NCI-H226 (cell line): ENCODE measurements at regions not wholly inside any gene's neighbourhood (a gene's known extent, or its start where the extent isn't known, plus 50 kb on each side); places are given as distances from the start of the nearest gene placed in this dataset.

Experiments used
- DNase-seq: peaks from one replicate; pipeline ENCODE4 v3.0.0-alpha.2; 2015

DNA sequence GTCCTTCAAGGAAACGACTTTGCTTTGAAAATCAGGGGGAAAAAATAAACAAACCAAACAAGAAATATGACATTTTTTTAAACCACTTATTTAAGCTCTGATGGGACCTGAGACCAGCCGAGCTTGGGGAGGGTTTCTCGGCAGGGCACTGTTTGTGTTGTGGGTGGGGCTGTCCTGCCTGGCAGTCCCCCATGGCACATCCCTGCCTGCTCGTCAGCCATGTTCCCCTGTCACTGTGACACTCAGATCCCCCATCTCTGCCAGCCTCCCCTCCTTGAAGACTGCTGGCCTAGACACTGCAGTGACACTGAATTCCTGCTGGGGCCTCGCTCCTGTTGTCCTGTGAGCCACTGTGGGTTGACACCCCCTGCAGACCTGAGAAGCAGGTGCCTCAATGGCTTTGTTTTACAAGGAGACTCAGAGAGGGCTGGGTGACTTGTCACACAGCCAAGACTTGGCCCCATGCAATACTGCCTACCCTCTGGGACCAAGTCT lies 95.1 kb upstream of the PTPN1 start:
- DNase-seq: no peak

DNA sequence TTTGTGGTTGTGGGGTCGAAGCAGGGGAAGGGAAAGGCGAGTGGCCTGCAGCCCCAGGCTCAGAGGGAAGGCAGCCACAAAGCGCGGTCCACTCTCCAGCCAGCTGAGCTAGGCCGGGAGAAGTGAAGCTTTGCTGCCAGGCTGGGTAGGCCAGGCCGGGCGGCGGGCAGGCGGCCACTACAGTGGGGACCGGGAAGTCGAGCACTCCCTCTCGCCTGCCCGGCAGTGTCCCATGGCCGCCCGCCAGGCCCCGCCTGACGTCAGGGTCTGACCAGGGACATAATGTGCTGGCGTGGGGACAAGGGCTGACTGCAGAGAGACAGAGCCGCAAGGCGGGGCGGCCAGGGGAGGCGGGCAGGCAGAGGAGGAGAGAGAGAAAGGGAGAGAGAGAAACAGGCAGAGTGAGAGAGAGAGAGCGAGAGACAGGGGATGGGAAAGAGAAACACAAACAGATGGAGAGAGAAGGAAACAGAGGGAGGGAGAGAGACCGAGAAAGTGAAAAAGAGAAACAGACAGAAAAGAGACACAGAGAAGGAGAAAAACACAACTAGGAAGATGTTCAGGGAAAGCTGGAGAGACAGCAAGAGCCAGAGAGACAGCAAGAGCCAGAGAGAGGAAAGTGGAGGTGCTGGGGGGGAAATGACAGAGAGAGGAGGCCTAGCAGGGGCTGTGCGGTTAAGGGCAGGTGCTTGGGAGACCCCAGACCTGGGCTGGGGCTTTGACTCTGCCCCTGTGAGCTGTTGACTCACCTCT lies 94.5 kb upstream of the PTPN1 start:
- no peak for DNase-seq

DNA sequence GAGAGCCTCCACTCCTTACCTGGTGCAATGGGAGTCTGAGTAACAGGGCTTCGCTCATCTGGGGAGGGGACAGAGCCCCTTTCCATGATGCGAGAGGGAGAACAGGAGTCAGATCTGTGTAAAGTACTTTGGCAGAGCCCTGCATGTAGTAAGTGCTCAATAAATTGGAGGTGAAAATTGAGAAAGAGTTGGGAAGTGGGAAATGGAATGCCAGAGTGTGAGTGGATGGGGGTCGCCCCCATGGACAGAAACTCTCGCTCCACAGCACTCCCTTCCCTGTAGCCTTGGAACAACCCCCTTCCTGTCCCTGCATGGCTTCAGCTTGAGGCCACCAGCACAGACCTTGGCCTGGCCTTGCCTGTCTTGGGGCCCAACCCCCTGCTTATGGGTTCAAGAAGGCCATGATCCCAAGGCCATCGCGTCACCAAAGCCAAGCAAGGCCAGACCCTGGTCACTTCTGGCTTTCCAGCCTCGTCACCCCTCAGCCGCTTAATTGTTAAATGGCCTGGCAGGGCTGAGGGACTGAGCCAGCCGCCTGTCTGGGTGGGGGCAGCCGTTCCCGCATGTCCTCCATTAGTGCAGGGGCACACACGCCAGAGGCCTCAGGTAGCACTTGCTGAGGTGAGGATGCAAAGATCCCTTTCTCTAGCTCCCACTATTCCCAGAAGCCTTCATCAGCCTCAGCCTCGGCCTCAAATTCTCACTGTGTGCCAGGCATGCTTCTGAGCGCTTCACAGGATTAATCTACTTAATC lies 93.7 kb upstream of the PTPN1 start:
- no peak for DNase-seq

- no peak for DNase-seq
Observed at GRCh38 chr20:50417023-50417329, 93.2 kb upstream of the PTPN1 start.

DNA sequence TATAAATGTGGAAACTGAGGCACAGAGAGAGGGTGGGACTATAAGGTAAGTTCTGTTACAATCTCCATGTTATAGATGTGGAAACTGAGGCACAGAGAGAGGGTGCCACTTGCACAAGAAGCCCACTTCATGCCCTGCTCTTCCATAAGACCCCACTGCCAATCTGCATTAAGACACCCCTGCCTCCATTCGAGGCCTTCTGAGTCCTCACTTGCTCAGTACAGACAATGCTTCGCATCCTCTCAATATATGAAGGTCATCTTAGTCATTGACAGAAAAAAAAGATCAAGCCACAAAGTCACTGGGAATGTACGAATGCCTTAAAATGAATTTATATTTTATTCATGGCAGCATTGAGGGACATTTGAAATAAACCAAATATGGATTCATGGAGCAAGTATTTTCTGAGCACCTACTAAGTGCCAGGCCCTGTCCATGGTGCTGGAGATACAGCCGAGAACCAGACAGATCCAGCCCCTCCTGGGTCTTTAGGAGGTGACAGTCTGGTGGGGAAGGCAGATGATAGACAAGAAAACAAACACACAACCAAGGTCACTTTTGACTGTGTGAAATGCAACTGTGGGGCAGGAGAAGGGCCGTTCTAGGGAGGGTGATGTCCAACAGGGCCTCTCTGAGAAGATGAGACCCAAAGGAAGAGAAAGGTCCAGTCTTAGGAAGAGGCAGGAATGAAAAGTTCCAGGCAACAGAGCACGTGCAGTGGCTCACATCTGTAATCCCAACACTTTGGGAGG lies 92.5 kb upstream of the PTPN1 start:
- no peak for DNase-seq

DNA sequence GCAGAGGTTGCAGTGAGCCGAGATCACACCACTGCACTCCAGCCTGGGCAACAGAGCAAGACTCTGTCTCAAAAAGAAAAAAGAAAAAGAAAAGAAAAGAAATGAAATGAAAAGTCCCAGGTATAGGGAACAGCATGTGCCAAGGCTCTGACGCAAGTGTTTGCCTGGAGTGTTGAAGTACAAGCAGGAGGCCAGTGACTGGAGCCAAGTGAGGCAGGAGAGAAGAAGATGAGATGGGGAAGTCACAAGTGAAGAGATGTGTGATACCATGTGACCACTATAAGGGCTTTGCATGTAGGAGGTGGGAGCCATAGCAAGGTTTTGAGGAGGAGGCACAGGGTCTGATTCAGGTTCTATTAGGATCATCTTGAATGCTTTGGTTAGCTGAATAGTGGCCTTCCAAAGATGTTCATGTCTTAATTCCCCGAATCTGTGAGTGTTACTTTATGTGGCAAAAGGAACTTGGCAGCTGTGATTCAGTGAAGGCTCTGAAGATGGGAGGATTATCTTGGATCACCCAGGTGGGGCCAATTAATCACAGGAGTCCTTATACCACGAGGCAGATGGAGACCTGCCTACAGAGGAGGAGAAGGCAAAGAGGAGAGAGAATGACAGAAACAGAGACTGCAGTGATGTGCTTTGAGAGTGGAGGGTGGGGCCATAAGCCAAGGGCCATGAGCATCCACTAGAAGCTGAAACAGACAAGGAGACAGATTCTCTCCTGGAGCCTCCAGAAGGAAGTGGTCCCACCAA lies 91.1 kb upstream of the PTPN1 start:
- no peak for DNase-seq

DNA sequence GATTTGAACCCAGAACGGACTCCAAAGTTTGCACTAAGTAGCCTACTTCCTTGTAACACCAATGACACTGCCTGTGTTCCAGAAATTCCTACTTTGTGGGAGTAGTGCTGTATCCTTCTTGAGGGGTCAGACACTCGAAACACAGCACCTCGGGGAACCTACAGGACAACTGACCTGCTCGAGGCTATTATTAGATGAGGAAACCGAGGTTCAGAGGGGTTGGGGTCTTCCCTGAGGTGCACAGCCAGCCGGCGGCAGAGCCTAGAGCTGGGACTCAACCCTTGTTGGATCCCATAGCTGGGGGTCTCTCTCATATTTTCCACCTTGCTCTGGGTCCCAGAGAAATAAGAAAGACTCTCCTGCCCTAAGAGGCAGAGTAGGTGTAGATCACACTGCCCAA lies 89.8 kb upstream of the PTPN1 start:
- DNase-seq: no peak

DNA sequence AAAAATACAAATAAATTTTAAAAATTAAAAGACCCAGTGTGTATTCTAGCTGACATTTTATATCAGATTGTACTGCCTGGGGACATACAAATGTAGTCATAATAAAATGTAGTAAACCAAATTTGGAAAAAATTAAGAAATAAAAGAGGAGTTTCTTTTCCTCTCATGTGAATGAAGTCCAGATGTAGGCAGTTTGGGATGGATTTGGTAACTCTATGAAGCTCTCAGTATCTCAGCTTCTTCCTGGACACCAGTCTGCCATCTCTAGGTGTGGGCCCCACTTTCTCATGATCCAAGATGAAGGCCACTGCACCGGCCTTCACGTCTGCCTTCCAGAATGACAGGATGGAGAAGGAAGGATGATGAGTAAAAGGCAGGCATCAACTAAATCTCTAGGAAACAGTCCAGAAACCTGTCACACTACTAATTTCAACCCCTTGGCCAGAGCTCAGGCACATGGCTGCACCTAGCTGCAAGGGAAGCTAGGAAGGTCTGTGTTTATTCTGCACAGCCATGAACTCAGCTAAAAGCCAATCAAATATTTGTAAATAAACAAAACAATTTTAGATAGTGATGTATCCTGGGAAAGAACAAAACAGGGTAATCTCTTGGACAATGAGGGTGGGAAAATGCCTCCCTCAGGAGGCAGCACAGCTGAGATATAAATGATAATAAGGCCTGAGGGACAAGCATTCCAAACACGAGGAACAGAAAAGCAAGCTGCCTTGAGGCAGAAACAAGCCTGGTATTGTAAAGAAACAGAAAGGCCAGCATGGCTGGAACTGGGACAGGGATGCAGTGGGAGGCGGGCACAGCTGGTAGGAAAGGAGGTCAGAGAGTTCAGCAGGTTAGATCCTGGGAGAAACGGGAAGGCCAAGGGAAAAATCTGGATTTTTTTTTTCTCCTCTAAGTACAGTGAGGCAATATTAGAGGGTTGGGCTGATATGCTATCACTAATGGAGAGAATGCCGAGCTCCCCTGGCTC lies 88.5 kb upstream of the PTPN1 start:
- DNase-seq: no peak

- DNase-seq: no peak
Observed at GRCh38 chr20:50423758-50424157, 86.4 kb upstream of the PTPN1 start.

DNA sequence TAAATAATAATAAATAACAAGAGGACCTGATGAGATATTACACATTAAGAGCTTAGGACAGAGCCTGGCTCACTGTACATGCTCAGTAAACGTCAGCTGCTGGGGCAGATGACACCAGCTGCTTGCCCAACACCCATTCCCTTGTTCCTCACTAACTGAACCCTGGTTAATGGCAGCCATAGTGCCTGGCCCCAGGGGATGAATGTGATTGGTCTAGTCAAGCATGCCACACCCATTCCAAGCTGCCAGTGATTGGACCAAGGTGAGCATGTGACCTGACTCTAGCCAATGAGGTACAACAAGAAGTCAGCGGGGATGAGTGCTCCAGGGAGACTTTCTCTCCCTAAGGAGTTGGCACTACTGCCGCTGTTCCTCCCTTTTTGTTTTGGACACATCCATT lies 85.1 kb upstream of the PTPN1 start:
- DNase-seq: no peak

DNA sequence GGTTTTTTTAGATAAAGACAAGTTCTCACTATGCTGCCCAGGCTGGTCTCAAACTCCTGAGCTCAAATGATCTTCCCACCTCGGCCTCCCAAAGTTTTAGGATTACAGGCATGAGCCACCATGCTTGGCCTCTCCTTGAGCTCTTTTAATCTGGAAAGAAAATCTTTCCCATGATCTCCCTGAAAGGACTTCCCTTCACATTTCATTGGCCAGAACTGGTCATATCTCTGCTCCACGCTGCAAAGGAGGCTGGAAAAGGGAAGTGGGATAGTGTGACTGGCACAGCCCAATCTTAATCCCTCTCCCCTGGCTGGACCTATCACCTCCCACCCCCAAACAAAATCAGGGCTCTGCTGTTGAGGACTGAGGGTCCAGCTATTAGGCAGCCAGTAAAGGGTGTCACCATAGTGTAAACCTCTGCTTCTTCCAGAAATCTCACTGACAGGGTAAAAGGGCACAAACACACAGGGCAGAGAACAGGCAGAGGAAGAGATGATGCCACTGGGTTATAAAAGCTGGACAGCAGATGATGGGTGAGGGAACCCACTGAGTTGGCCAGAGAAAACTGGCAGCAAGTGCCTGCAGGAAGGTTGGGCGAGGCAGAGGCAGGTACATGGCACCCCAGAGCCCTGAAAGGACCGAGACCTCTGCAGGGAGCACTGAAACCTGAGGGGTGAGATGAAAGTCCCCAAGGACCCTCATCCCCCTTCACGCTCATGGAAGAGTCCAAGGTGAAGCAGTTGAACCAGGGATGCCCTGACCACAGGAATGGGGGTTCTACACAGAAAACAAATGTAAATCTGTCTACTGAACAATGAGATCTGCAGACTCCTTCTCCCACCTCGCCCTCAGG lies 83.1 kb upstream of the PTPN1 start:
- peak; percentile 20 for DNase-seq

GRCh38 chr20:50427719-50428083 lies 82.5 kb upstream of the PTPN1 start:
- peak; percentile 25 for DNase-seq

- no peak for DNase-seq
Observed at GRCh38 chr20:50428097-50428828, 81.9 kb upstream of the PTPN1 start.

DNA sequence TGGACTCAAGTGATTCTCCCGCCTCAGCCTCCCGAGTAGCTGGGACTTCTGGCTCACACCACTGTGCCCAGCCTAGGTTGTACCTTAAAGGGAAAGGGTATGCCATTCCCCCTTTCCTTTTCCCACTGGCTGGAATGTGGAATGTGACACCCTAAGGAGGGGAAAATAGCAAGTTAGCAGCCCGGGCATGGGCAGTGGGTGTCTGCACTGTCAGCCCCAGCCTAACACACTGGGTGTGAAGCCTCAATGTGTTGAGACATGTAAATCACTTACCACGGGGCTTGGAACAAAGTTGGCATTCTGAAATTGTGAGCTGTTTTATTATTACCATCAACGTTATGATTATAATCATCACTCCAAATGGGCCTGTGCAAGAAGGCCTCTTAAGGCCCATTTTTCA lies 80.8 kb upstream of the PTPN1 start:
- DNase-seq: no peak

DNA sequence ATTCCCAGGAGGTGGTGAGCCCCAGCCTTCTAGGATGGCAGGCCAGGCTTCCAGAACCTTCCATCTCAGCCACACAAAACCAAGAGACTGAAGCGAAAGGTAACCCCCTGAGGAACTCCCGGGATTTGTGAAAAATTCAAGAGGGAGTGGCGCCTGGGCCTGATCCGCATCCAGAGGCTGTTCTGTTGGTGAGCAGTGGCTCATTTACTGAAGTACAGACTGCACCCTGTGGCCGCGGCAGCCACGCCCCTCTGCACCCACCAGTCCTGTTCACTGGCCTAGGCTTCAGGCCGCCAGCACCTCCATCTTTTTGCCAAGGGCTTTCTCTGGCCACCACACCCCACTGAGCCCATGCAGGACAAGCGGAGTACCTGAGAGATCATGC lies 79.1 kb upstream of the PTPN1 start:
- no peak for DNase-seq

DNA sequence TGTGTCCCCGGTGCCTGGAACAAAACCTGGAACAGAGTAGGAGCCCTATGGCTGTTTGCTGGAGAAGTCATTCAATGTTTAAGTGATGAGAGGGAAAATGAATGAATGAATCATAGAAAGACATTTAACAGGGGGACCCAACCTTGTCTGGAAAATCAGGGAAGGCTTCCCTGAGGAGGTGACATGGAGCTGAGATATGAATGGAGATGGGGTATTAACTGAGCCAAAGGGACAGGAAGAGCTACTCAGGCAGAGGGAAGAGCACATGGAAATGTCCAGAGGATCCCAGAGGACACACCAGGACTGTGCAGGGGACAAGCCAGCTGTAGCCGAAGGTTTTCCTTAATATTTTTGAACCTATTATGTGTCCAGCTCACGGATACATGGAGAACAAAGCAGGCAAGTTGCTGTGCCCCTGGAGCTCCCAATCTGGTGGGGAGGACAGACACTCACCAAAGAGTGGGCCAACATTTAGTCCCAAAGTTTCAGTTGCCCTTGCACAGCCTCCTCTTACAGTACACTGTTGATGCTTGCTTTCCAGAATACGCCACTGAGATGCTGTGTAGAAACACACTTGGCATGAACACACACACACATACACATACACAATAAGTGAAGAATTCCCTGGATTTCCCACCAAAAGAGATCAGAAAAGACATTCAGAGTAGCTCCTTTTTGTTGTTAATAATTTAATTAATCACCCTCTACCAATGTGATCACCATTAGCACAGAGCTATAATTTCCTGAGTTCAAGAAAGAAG lies 77.0 kb upstream of the PTPN1 start:
- DNase-seq: no peak

DNA sequence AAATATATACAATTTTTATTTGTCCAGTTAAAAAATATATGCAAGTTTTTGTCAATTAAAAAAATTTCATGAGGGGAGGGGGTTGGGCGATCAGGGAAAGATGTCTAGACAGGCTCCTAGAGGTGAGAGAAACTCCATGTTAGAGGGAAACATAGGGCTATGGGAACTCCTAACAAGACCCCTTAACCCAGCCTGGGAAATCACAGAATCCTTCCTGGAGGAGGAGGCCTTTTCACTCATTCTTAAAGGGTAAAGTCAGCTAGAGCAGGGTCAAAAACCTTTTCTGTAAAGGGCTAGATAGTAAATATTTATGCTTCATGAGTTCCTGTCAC lies 75.9 kb upstream of the PTPN1 start:
- no peak for DNase-seq

DNA sequence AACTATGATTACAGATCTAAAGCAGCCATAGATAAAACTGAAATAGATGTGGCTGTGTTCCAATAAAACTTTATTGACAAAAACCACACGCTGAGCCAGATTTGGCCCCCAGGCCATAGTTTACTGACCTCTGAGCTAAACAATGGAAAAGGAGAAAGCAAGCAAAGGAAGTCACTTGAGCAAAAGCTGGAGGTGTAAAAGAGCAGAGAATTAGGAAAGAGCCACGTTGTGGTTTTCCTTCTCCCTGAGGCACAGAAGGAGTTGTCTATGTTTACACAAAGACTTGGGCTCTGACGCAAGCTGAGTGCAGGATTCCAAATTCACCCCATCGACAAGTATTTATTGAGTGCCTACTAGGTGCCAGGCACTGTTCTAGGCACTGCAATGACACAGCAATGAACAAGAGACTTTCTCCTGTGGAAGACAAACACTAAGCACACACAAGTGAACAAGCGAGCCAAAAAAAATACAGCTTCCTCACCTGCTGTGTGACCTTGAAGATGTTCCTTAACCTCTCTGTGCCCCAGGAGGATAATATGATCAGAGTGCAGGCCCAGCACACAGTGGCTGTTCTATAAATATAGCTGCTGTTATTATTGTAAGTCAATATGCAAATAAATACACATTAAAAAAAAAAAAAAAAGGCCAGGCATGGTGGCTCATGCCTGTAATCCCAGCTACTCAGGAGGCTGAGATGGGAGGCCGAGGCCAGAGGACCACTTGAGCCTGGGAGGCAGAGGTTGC lies 75.4 kb upstream of the PTPN1 start:
- peak; percentile 90 for DNase-seq
